H1 (cell line): ENCODE measurements at regions not wholly inside any gene's neighbourhood (a gene's known extent, or its start where the extent isn't known, plus 50 kb on each side); places are given as distances from the start of the nearest gene placed in this dataset.

Source experiments
- FOSL1 ChIP-seq: IDR thresholded peaks from 2 replicates; pipeline ENCODE4 v1.6.1; 2011; ENCODE audit warnings: mild to moderate bottlenecking, low read depth, low read length, moderate library complexity; ENCODE audit not compliant: insufficient read depth
- JUN ChIP-seq: IDR thresholded peaks from 2 replicates; pipeline ENCODE4 v1.6.1; 2011; ENCODE audit warnings: low read depth, mild to moderate bottlenecking, improper control_type of control experiment, low read length

GRCh38 chr16:79847101-79847500 lies 246.6 kb upstream of the MAF start (continued):
- TF ChIP-seq FOSL1 (no peak), JUN (no peak)
- TF ChIP-seq, all 59 proteins: peak for 0
